Transverse colon (tissue), 4 donors: ENCODE measurements at regions not wholly inside any gene's neighbourhood (a gene's known extent, or its start where the extent isn't known, plus 50 kb on each side); places are given as distances from the start of the nearest gene placed in this dataset.

Experiments used
- CTCF ChIP-seq, 5 experiments: fragments of 200-600 bp in 3 of 5; fragments of 450-650 bp in 2 of 5; sonication (generic) in 3 of 5; IDR thresholded peaks; 1 replicate in 2 of 5; 2 replicates in 3 of 5; pipeline ENCODE4 v1.5.1; 2016 to 2017; ENCODE audit warnings: antibody characterized with exemption in 5 of 5, inconsistent platforms in 3 of 5, mild to moderate bottlenecking in 2 of 5, moderate library complexity in 1 of 5
- EP300 ChIP-seq: sonication (generic); formaldehyde crosslinking; IDR thresholded peaks from one replicate; pipeline ENCODE4 v1.6.1; 2017; ENCODE audit warnings: antibody characterized with exemption, low read depth
- POLR2A ChIP-seq: fragments of 450-650 bp; IDR thresholded peaks from one replicate; pipeline ENCODE4 v1.6.1; 2016; ENCODE audit warnings: antibody characterized with exemption, mild to moderate bottlenecking, moderate library complexity
- POLR2AphosphoS5 ChIP-seq, 3 donors: sonication (generic); formaldehyde crosslinking; IDR thresholded peaks; one replicate each; pipeline ENCODE4 v1.6.1; 2016; ENCODE audit warnings: antibody characterized with exemption in 3 of 3

- TF ChIP-seq EP300 (no peak), POLR2A (no peak), CTCF (IDR thresholded peaks at IDR 0.05) (no peak), POLR2AphosphoS5 (IDR thresholded peaks at IDR 0.05) (no peak)
Measured at GRCh38 chr4:127311371-127311770, 321.4 kb upstream of the INTU start.
